ENCODE measurements at regions not wholly inside any gene's neighbourhood (a gene's known extent, or its start where the extent isn't known, plus 50 kb on each side); places are given as distances from the start of the nearest gene placed in this dataset.
A peak's percentile ranks its signal among the peaks of the same experiment; 100 is the strongest.

- Mint-ChIP-seq H3K27me3 (peaks cover 4% of the 10 kb centered on the region), H3K27ac (no peak overlapping the region), H3K4me3 (no peak overlapping the region), H3K4me1 (ENCODE audit: low read depth) (peaks cover 13% of the 10 kb centered on the region), H3K9me3 (no peaks in the 10 kb centered on the region), H3K36me3 (ENCODE audit: low read depth) (no peaks in the 10 kb centered on the region)
- intact Hi-C loops (cut with micrococcal nuclease), result no loop called here
Measured at GRCh38 chr15:91695799-91696198, 157.7 kb upstream of the SLCO3A1 start.

- Mint-ChIP-seq H3K27ac (no peak overlapping the region), H3K4me1 (ENCODE audit: low read depth) (peaks cover 24% of the 10 kb centered on the region), H3K4me3 (no peak overlapping the region), H3K9me3 (no peaks in the 10 kb centered on the region), H3K36me3 (ENCODE audit: low read depth) (no peaks in the 10 kb centered on the region), H3K27me3 (peaks cover 4% of the 10 kb centered on the region)
- intact Hi-C loops (cut with micrococcal nuclease), result no loop called here
Measured at GRCh38 chr15:91696981-91697380, 156.5 kb upstream of the SLCO3A1 start.

DNA sequence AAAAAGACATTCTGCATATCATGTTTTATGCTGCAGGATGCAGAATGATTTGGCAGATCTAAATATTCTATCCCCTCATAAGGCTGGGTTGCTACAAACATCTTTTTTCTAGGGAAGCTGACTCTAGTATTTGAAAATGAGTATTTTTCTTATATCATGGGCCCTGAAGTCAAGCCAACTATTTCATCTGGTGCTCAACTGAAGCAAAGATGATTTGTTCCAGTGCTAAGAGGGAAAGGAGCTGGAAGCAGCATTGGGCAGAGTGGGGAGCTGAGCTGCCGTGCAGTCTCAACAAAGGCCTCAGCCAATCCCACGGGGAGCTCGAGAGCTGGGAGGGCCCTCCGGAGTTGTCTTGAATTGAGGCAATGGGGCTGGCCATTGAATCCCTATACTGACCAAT, 155.3 kb upstream of the SLCO3A1 start:
- no peaks in the 10 kb centered on the region for H3K9me3 Mint-ChIP-seq
- H3K36me3 Mint-ChIP-seq (ENCODE audit: low read depth), result no peaks in the 10 kb centered on the region

DNA sequence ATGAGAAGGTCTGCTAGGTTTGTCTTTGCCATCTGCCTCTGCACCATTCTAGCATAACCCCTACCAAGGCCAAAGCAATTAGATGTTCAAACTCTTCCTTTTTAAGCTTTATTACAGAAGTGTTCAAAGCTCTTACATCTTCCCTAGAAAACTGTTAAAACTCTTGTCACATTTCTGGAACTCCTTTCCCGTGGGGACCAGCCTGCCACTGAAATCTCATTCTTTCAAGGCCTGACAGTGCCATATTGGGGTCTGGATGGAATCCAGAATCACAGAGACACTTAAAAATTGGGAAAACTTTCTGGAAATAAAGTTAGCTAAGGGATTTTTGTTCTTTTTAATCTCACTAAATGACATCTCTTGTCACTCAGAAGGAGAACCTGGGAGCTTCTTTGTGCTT, 153.8 kb upstream of the SLCO3A1 start:
- no peaks in the 10 kb centered on the region for H3K9me3 Mint-ChIP-seq
- no peaks in the 10 kb centered on the region for H3K36me3 Mint-ChIP-seq (ENCODE audit: low read depth)
- no peak overlapping the region for H3K4me3 Mint-ChIP-seq
- H3K4me1 Mint-ChIP-seq (ENCODE audit: low read depth), result peaks cover 38% of the 10 kb centered on the region
- H3K27ac Mint-ChIP-seq, result no peak overlapping the region
- H3K27me3 Mint-ChIP-seq, result peaks cover 4% of the 10 kb centered on the region
- intact Hi-C loops (cut with micrococcal nuclease), result loop anchor here (10.0 kb wide), 1 partner anchor 375 kb away; no protein-coding TSS in a partner anchor

More for the DNA sequence above, 155.3 kb upstream of the SLCO3A1 start:
- Mint-ChIP-seq H3K4me3 (no peak overlapping the region), H3K27ac (no peak overlapping the region), H3K27me3 (peaks cover 4% of the 10 kb centered on the region), H3K4me1 (ENCODE audit: low read depth) (peaks cover 35% of the 10 kb centered on the region)
- intact Hi-C loops (cut with micrococcal nuclease), result no loop called here

GRCh38 chr15:91703274-91703673, 150.2 kb upstream of the SLCO3A1 start:
- peaks cover 54% of the 10 kb centered on the region for H3K4me1 Mint-ChIP-seq (ENCODE audit: low read depth)
- H3K27me3 Mint-ChIP-seq, result peaks cover 6% of the 10 kb centered on the region
- H3K27ac Mint-ChIP-seq, result no peak overlapping the region
- no peaks in the 10 kb centered on the region for H3K36me3 Mint-ChIP-seq (ENCODE audit: low read depth)
- no peaks in the 10 kb centered on the region for H3K9me3 Mint-ChIP-seq
- intact Hi-C loops (cut with micrococcal nuclease), result loop anchor here (10.0 kb wide), 1 partner anchor 372 kb away; no protein-coding TSS in a partner anchor
- H3K4me3 Mint-ChIP-seq, result no peak overlapping the region

DNA sequence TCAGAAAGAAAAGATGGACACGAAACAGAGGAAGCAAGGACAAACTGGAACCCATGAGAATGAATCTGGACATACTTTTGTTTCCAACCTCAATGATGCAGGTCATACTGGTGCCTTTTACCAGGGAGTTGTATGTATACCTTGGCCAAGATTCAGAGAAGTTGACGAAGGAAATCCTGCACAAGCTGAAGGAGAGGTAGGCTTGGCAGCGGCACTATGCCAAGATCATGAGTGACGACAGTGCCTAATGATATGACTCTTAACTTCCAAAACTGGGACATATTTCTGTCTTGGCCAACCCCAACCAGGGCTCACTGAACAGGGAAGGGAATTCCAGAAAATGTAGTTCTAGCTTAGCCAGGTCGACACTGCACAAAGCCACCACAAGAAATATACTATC, 149.2 kb upstream of the SLCO3A1 start:
- Mint-ChIP-seq H3K27me3 (peaks cover 11% of the 10 kb centered on the region), H3K4me1 (ENCODE audit: low read depth) (peaks cover 54% of the 10 kb centered on the region), H3K4me3 (no peak overlapping the region), H3K27ac (no peak overlapping the region), H3K36me3 (ENCODE audit: low read depth) (no peaks in the 10 kb centered on the region), H3K9me3 (no peaks in the 10 kb centered on the region)
- intact Hi-C loops (cut with micrococcal nuclease), result loop anchor here (10.0 kb wide), 1 partner anchor 370 kb away; no protein-coding TSS in a partner anchor

DNA sequence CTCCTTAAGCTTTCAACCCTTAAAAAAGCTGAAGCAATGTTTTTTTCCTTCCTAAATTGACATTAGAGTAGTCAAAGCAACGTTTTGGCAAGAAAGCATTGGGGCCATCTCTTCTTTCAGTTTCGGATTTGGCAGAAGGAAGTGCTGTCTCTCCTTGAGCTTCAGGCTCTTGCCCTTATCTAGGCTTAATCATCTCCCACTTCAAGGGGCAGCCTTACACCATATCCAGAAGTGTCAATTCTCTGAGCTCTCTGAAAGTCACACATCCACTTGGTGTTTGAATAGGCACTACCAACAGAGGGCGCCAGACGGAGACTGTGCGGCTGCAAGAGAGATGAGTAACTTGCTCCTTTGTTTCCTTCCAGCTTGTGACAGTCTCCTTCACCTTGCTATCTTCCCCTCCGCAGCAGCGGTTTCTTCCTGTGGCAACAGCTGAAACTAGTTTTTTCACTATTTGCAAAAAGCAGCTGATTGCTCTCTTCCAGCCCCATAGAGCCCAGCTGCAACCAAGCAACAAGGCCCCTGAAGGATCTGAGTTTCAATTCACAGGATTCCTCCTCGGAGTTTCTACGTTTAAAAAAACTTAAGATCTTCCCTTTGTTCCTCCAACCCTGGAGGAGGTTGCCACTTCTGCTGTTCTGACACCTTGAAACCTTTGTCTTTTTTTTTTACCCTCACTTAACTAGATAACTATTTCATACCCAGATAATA, 147.0 kb upstream of the SLCO3A1 start:
- H3K36me3 Mint-ChIP-seq (ENCODE audit: low read depth), result no peaks in the 10 kb centered on the region
- intact Hi-C loops (cut with micrococcal nuclease), result loop anchor here (5.0 to 10.0 kb wide), 2 partner anchors 146 to 368 kb away; partner anchors contain the start of gene SLCO3A1
- H3K4me3 Mint-ChIP-seq, result peak overlapping the region; percentile 72
- H3K27me3 Mint-ChIP-seq, result peaks cover 13% of the 10 kb centered on the region
- no peaks in the 10 kb centered on the region for H3K9me3 Mint-ChIP-seq
- H3K4me1 Mint-ChIP-seq (ENCODE audit: low read depth), result peaks cover 45% of the 10 kb centered on the region
- H3K27ac Mint-ChIP-seq, result peak overlapping the region; percentile 91

DNA sequence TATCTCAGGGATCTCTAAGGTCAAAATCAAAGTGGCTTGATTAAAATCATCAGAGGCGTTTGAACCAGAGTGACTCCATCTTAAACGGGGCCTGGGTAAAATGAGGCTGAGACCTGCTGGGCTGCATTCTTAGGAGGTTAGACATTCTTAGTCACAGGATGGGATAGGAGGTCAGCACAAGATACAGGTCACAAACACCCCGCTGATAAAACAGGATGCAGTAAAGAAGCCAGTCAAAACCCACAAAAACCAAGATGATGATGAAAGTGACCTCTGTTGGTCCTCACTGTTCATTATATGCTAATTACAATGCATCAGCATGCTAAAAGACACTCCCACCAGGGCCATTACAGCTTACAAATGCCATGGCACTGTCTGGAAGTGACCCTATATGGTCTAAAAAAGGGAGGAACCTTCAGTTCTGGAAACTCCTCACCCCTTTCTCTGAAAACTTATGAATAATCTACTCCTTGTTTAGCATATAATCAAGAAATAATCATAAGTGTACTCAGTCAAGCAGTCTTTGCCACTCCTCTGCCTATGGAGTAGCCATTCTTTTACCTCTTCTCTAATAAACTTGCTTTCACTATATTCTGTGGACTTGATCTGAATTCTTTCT, 143.3 kb upstream of the SLCO3A1 start:
- H3K27ac Mint-ChIP-seq, result no peak overlapping the region

DNA sequence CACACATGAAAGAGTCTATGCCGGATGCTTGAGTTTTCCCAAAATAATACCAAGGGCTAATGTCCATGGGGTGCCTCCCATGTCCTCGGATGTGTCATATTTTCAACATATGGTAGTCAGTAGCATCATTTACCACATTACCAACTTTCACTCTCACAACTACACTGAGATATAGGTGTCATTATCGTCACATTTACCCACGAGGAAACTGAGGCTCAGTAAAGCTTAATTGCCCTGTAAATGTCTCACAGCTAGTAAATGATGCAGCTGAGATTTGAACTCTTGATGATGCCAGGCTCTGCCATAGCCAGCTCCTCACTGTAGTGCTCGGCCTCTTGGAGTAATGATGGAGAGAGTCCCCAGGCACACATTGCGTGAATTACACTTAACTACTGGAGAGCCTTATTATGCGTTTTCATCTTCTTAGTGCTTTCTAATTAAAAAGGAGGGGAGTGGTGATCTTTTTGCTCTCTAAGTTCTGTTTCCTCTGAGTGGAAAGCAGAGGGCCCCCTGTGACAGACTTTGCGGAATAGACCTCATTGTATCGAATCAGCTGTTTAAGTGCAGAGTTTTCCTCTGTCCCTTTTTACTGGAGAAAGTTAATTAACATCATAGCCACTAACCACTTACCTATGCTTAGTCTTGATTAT, 142.0 kb upstream of the SLCO3A1 start:
- no peak overlapping the region for H3K27ac Mint-ChIP-seq
- no peak overlapping the region for H3K4me3 Mint-ChIP-seq
- intact Hi-C loops (cut with micrococcal nuclease), result no loop called here
- H3K9me3 Mint-ChIP-seq, result peaks cover 15% of the 10 kb centered on the region
- H3K4me1 Mint-ChIP-seq (ENCODE audit: low read depth), result peaks cover 8% of the 10 kb centered on the region
- H3K36me3 Mint-ChIP-seq (ENCODE audit: low read depth), result no peaks in the 10 kb centered on the region
- peaks cover 15% of the 10 kb centered on the region for H3K27me3 Mint-ChIP-seq

More for the DNA sequence above, 143.3 kb upstream of the SLCO3A1 start:
- Mint-ChIP-seq H3K4me1 (ENCODE audit: low read depth) (peaks cover 16% of the 10 kb centered on the region), H3K36me3 (ENCODE audit: low read depth) (no peaks in the 10 kb centered on the region), H3K4me3 (no peak overlapping the region), H3K27me3 (peaks cover 15% of the 10 kb centered on the region), H3K9me3 (peaks cover 8% of the 10 kb centered on the region)
- intact Hi-C loops (cut with micrococcal nuclease), result no loop called here

DNA sequence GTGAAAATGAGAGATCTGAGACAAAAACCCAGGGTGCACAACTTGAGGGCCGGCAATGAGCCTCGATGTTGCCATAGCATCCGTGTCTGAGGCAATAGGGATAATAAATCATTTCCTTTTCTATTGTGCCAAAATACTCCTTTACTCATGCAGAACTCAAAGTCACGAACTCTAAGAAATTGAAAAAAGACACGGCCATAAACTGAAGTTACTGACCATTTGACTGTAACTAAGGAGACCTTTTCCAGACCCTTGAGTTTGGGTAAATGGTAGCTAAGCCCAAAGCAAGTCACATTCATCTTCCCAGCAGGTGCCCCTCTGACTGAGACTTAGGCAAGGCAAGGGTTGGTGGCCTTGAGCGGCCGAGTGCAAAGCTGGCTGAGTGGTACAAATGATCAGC, 141.2 kb upstream of the SLCO3A1 start:
- intact Hi-C loops (cut with micrococcal nuclease), result no loop called here
- H3K4me3 Mint-ChIP-seq, result no peak overlapping the region

GRCh38 chr15:91716536-91716935, 137.0 kb upstream of the SLCO3A1 start:
- Mint-ChIP-seq H3K4me3 (no peak overlapping the region), H3K4me1 (ENCODE audit: low read depth) (no peaks in the 10 kb centered on the region), H3K9me3 (peaks cover 15% of the 10 kb centered on the region), H3K27me3 (peaks cover 13% of the 10 kb centered on the region), H3K36me3 (ENCODE audit: low read depth) (no peaks in the 10 kb centered on the region), H3K27ac (no peak overlapping the region)
- intact Hi-C loops (cut with micrococcal nuclease), result no loop called here

More for the DNA sequence above, 141.2 kb upstream of the SLCO3A1 start:
- H3K27me3 Mint-ChIP-seq, result peaks cover 15% of the 10 kb centered on the region
- H3K36me3 Mint-ChIP-seq (ENCODE audit: low read depth), result no peaks in the 10 kb centered on the region
- H3K9me3 Mint-ChIP-seq, result peaks cover 15% of the 10 kb centered on the region
- H3K27ac Mint-ChIP-seq, result no peak overlapping the region
- peaks cover under 1% of the 10 kb centered on the region for H3K4me1 Mint-ChIP-seq (ENCODE audit: low read depth)

DNA sequence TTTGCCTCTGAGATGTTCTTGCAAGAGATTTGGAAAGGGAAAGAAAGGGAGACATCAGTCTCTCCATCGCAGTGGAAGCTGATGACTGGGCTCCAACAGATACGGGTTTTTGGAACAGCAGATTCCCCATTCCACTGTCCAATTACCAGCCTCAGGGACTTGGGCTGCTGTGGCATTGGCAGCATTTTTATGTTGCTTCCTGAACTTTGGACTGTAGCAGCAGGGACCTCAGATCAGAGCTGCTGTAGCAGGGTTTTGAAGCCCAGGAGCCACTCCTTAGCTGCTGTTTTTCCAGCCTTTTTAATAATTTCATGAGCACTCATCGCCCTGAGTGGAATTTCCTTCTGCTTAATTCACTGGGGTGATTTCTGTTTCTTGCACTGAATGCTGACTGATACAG, 135.7 kb upstream of the SLCO3A1 start:
- Mint-ChIP-seq H3K9me3 (peaks cover 15% of the 10 kb centered on the region), H3K27me3 (peaks cover 11% of the 10 kb centered on the region), H3K36me3 (ENCODE audit: low read depth) (no peaks in the 10 kb centered on the region), H3K4me3 (no peak overlapping the region), H3K4me1 (ENCODE audit: low read depth) (no peaks in the 10 kb centered on the region), H3K27ac (no peak overlapping the region)
- intact Hi-C loops (cut with micrococcal nuclease), result no loop called here

DNA sequence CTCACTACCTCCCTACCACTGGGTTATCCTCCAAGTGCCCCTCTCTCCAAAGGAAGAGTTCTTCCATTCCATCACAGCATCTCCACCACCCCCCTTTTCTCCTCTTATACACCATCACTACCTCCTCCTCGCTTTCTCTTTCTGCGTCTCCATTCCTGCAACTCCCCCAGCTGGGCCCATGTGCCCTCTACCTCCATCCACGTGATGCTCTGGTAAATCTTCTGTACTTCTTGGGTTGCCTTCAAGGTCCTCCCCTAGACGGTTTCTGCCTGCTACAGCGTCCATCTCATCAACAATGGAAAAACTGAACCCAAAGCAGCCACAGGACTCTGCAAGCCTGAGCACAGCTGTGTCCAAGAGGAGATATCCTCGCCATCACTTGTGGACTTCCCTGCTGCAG, 129.5 kb upstream of the SLCO3A1 start:
- Mint-ChIP-seq H3K36me3 (ENCODE audit: low read depth) (no peaks in the 10 kb centered on the region), H3K27me3 (peaks cover 11% of the 10 kb centered on the region), H3K4me3 (no peak overlapping the region), H3K27ac (no peak overlapping the region), H3K4me1 (ENCODE audit: low read depth) (no peaks in the 10 kb centered on the region), H3K9me3 (no peaks in the 10 kb centered on the region)
- intact Hi-C loops (cut with micrococcal nuclease), result no loop called here

DNA sequence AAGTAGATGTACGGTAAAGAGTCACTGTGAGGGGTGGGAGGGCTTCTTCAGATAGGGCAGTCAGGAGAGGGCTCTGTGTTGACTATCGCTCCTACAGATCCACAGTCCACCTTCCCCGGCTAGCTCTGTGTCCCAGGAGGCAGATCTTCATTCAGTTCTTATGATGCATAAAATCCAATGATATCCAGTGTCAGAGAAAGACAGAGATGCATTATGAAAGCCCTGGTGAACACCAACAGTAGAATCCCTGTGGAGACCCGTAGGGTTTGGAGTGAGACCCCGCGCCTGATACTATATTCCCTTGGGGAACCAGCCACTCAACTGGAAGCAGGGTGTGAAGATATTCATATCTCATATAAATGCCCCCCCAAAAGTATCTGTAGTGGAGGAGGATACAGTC, 119.8 kb upstream of the SLCO3A1 start:
- Mint-ChIP-seq H3K27ac (no peak overlapping the region), H3K9me3 (no peaks in the 10 kb centered on the region), H3K36me3 (ENCODE audit: low read depth) (no peaks in the 10 kb centered on the region), H3K4me3 (no peak overlapping the region), H3K4me1 (ENCODE audit: low read depth) (no peaks in the 10 kb centered on the region), H3K27me3 (peaks cover 11% of the 10 kb centered on the region)
- intact Hi-C loops (cut with micrococcal nuclease), result loop anchor here (10.0 kb wide), 1 partner anchor 61 kb away; no protein-coding TSS in a partner anchor

Measured in dendritic cell treated with granulocyte-macrophage colony-stimulating factor and Interleukin-4, amounts not matched to agents 40 ng/mL and 50 ng/mL, for 4 days (primary cell).